ENCODE measurements at regions not wholly inside any gene's neighbourhood (a gene's known extent, or its start where the extent isn't known, plus 50 kb on each side); places are given as distances from the start of the nearest gene placed in this dataset.
"Not testable (repeated sequence)": the region's sequence is repeated elsewhere in the genome, so short reads cannot be mapped to it uniquely, and the experiment has no call there.

GRCh38 chr3:150342896-150343467, 65.1 kb upstream of the TSC22D2 start:
- no peak for DNase-seq
- Mint-ChIP-seq H3K27me3 (ENCODE audit: low read depth) (peaks cover 9% of the 10 kb centered on the region), H3K36me3 (ENCODE audit: low read depth) (no peaks in the 10 kb centered on the region), H3K27ac (no peak overlapping the region), H3K4me1 (ENCODE audit: low read depth) (no peaks in the 10 kb centered on the region), H3K9me3 (no peaks in the 10 kb centered on the region), H3K4me3 (no peak overlapping the region)
- CTCF ChIA-PET = no interaction called here
- intact Hi-C loops (cut with micrococcal nuclease) = no loop called here

GRCh38 chr3:150341891-150342290, 66.2 kb upstream of the TSC22D2 start:
- DNase-seq = no peak
- H3K9me3 Mint-ChIP-seq = no peaks in the 10 kb centered on the region
- intact Hi-C loops (cut with micrococcal nuclease) = no loop called here
- H3K36me3 Mint-ChIP-seq (ENCODE audit: low read depth) = no peaks in the 10 kb centered on the region
- peaks cover 12% of the 10 kb centered on the region for H3K27me3 Mint-ChIP-seq (ENCODE audit: low read depth)
- H3K27ac Mint-ChIP-seq = no peak overlapping the region
- H3K4me3 Mint-ChIP-seq = no peak overlapping the region
- H3K4me1 Mint-ChIP-seq (ENCODE audit: low read depth) = no peaks in the 10 kb centered on the region
- CTCF ChIA-PET = no interaction called here

- CTCF ChIA-PET = interaction anchor here (0.7 kb wide), 1 partner anchor 1821 kb away, joined by 3 read pairs; no protein-coding TSS in a partner anchor
- intact Hi-C loops (cut with micrococcal nuclease); H3K36me3 Mint-ChIP-seq (ENCODE audit: low read depth): not testable (repeated sequence)
Measured at GRCh38 chr3:150336363-150336762, 71.7 kb upstream of the TSC22D2 start.

GRCh38 chr3:150335631-150336030, 72.5 kb upstream of the TSC22D2 start:
- Mint-ChIP-seq H3K27me3 (ENCODE audit: low read depth) (peaks cover 8% of the 10 kb centered on the region), H3K27ac (no peak overlapping the region), H3K36me3 (ENCODE audit: low read depth) (no peaks in the 10 kb centered on the region), H3K9me3 (no peaks in the 10 kb centered on the region), H3K4me1 (ENCODE audit: low read depth) (no peaks in the 10 kb centered on the region), H3K4me3 (no peak overlapping the region)
- intact Hi-C loops (cut with micrococcal nuclease) = no loop called here
- DNase-seq = no peak
- CTCF ChIA-PET = no interaction called here

More at GRCh38 chr3:150336363-150336762, 71.7 kb upstream of the TSC22D2 start:
- not testable (repeated sequence) for H3K4me1 Mint-ChIP-seq (ENCODE audit: low read depth); DNase-seq; H3K27ac Mint-ChIP-seq; H3K4me3 Mint-ChIP-seq; H3K9me3 Mint-ChIP-seq; H3K27me3 Mint-ChIP-seq (ENCODE audit: low read depth)

GRCh38 chr3:150334974-150335373, 73.1 kb upstream of the TSC22D2 start:
- CTCF ChIA-PET = no interaction called here
- no peak overlapping the region for H3K27ac Mint-ChIP-seq
- DNase-seq = no peak

GRCh38 chr3:150333477-150333876, 74.6 kb upstream of the TSC22D2 start:
- Mint-ChIP-seq H3K27me3 (ENCODE audit: low read depth) (peaks cover 8% of the 10 kb centered on the region), H3K4me1 (ENCODE audit: low read depth) (peaks cover 4% of the 10 kb centered on the region), H3K36me3 (ENCODE audit: low read depth) (no peaks in the 10 kb centered on the region), H3K9me3 (no peaks in the 10 kb centered on the region), H3K27ac (no peak overlapping the region), H3K4me3 (no peak overlapping the region)
- DNase-seq = no peak
- CTCF ChIA-PET = no interaction called here
- intact Hi-C loops (cut with micrococcal nuclease) = no loop called here

More at GRCh38 chr3:150334974-150335373, 73.1 kb upstream of the TSC22D2 start:
- intact Hi-C loops (cut with micrococcal nuclease) = no loop called here
- Mint-ChIP-seq H3K27me3 (ENCODE audit: low read depth) (peaks cover 8% of the 10 kb centered on the region), H3K9me3 (no peaks in the 10 kb centered on the region), H3K36me3 (ENCODE audit: low read depth) (no peaks in the 10 kb centered on the region), H3K4me1 (ENCODE audit: low read depth) (no peaks in the 10 kb centered on the region), H3K4me3 (no peak overlapping the region)

- Mint-ChIP-seq H3K9me3 (no peaks in the 10 kb centered on the region), H3K27ac (no peak overlapping the region), H3K4me3 (no peak overlapping the region), H3K4me1 (ENCODE audit: low read depth) (peaks cover 4% of the 10 kb centered on the region), H3K27me3 (ENCODE audit: low read depth) (peaks cover 7% of the 10 kb centered on the region), H3K36me3 (ENCODE audit: low read depth) (no peaks in the 10 kb centered on the region)
- intact Hi-C loops (cut with micrococcal nuclease) = no loop called here
- DNase-seq = no peak
- CTCF ChIA-PET = no interaction called here
Measured at GRCh38 chr3:150331978-150332568, 76.0 kb upstream of the TSC22D2 start.

- Mint-ChIP-seq H3K27me3 (ENCODE audit: low read depth) (peaks cover 8% of the 10 kb centered on the region), H3K36me3 (ENCODE audit: low read depth) (no peaks in the 10 kb centered on the region), H3K4me1 (ENCODE audit: low read depth) (peaks cover 4% of the 10 kb centered on the region), H3K9me3 (no peaks in the 10 kb centered on the region), H3K4me3 (no peak overlapping the region), H3K27ac (no peak overlapping the region)
- DNase-seq = no peak
- intact Hi-C loops (cut with micrococcal nuclease) = no loop called here
- CTCF ChIA-PET = no interaction called here
Measured at GRCh38 chr3:150330872-150331271, 77.2 kb upstream of the TSC22D2 start.

GRCh38 chr3:150330174-150330573, 77.9 kb upstream of the TSC22D2 start:
- no peaks in the 10 kb centered on the region for H3K9me3 Mint-ChIP-seq
- intact Hi-C loops (cut with micrococcal nuclease) = no loop called here
- CTCF ChIA-PET = no interaction called here
- no peaks in the 10 kb centered on the region for H3K36me3 Mint-ChIP-seq (ENCODE audit: low read depth)
- peaks cover 8% of the 10 kb centered on the region for H3K27me3 Mint-ChIP-seq (ENCODE audit: low read depth)
- peaks cover 4% of the 10 kb centered on the region for H3K4me1 Mint-ChIP-seq (ENCODE audit: low read depth)
- no peak overlapping the region for H3K27ac Mint-ChIP-seq
- DNase-seq = no peak
- no peak overlapping the region for H3K4me3 Mint-ChIP-seq

GRCh38 chr3:150329408-150329807, 78.7 kb upstream of the TSC22D2 start:
- DNase-seq = peak; percentile 14

GRCh38 chr3:150328654-150329040, 79.5 kb upstream of the TSC22D2 start:
- Mint-ChIP-seq H3K27me3 (ENCODE audit: low read depth) (peaks cover 6% of the 10 kb centered on the region), H3K36me3 (ENCODE audit: low read depth) (no peaks in the 10 kb centered on the region), H3K27ac (no peak overlapping the region), H3K4me3 (no peak overlapping the region), H3K4me1 (ENCODE audit: low read depth) (peaks cover 4% of the 10 kb centered on the region), H3K9me3 (no peaks in the 10 kb centered on the region)
- intact Hi-C loops (cut with micrococcal nuclease) = no loop called here
- no peak for DNase-seq
- CTCF ChIA-PET = interaction anchor here (1.3 kb wide), 1 partner anchor 31 kb away, joined by 3 read pairs; no protein-coding TSS in a partner anchor

More at GRCh38 chr3:150329408-150329807, 78.7 kb upstream of the TSC22D2 start:
- Mint-ChIP-seq H3K36me3 (ENCODE audit: low read depth) (no peaks in the 10 kb centered on the region), H3K27me3 (ENCODE audit: low read depth) (peaks cover 7% of the 10 kb centered on the region), H3K9me3 (no peaks in the 10 kb centered on the region), H3K27ac (no peak overlapping the region), H3K4me3 (no peak overlapping the region), H3K4me1 (ENCODE audit: low read depth) (peaks cover 4% of the 10 kb centered on the region)
- intact Hi-C loops (cut with micrococcal nuclease) = no loop called here
- CTCF ChIA-PET = no interaction called here

GRCh38 chr3:150327678-150328653, 80.1 kb upstream of the TSC22D2 start:
- H3K27ac Mint-ChIP-seq = no peak overlapping the region
- no peaks in the 10 kb centered on the region for H3K36me3 Mint-ChIP-seq (ENCODE audit: low read depth)
- H3K4me3 Mint-ChIP-seq = no peak overlapping the region
- intact Hi-C loops (cut with micrococcal nuclease) = no loop called here
- H3K4me1 Mint-ChIP-seq (ENCODE audit: low read depth) = peaks cover 4% of the 10 kb centered on the region
- CTCF ChIA-PET = interaction anchor here (1.3 kb wide), 1 partner anchor 32 kb away, joined by 3 read pairs; no protein-coding TSS in a partner anchor
- DNase-seq = no peak
- H3K9me3 Mint-ChIP-seq = no peaks in the 10 kb centered on the region
- peaks cover 6% of the 10 kb centered on the region for H3K27me3 Mint-ChIP-seq (ENCODE audit: low read depth)

All from activated naive CD4-positive, alpha-beta T cell treated with anti-CD3 and anti-CD28 coated beads for 36 hours (primary cell).